HCT116 (cell line): ENCODE measurements at regions not wholly inside any gene's neighbourhood (a gene's known extent, or its start where the extent isn't known, plus 50 kb on each side); places are given as distances from the start of the nearest gene placed in this dataset.

Experiments
- ATAC-seq: fragments of 200-7000 bp; cut with Tn5 transposase; 2 replicates; pipeline ENCODE4 v1.9.1; 2020; ENCODE audit warnings: mild to moderate bottlenecking, moderate library complexity
- BruUV-seq: library from RNA; stranded (reverse); fragments of 400-500 nt; replicated peaks from 2 replicates; lab custom pipeline; 2021; lab: Mats Ljungman, UMichigan
- CTCF ChIA-PET: fragments of 300-600 bp; sonication (Branson Sonifier 250); formaldehyde crosslinking; loops from one replicate; lab custom pipeline; 2021; ENCODE audit warnings: antibody characterized with exemption; lab: Charles Lee
- POLR2A ChIA-PET: fragments of 300-600, 350-600 bp; sonication (Branson Sonifier 250); formaldehyde crosslinking; loops from one replicate; lab custom pipeline; 2021; ENCODE audit warnings: antibody characterized with exemption; lab: Charles Lee
- RAD21 ChIA-PET, 2 experiments: fragments of 300-600 bp; sonication (Branson Sonifier 250); formaldehyde crosslinking; loops; one replicate each; lab custom pipeline; 2023; ENCODE audit warnings: low total read pairs in 2 of 2; ENCODE audit not compliant: uncharacterized antibody in 2 of 2, unreplicated experiment in 2 of 2, low non-redundant PET in 1 of 2; lab: Charles Lee
- DNase-seq: peaks from one replicate; pipeline ENCODE4 v3.0.0-alpha.2; 2010; ENCODE audit warnings: low read depth, low spot score
- H2AFZ ChIP-seq: fragments of 200-600 bp; shearing (Covaris generic), sonication (generic); 2 replicates; pipeline ENCODE4 v1.6.1; 2017; ENCODE audit warnings: low read depth, mixed run types, mixed read lengths, antibody characterized with exemption, low read length; ENCODE audit not compliant: poor library complexity, severe bottlenecking
- H3K27ac ChIP-seq: 2 replicates; pipeline ENCODE4 v1.5.1; 2012; ENCODE audit warnings: low read depth, low read length
- H3K27me3 ChIP-seq: fragments of 200-600 bp; sonication (generic); 2 replicates; pipeline ENCODE4 v1.6.1; 2016; ENCODE audit warnings: mixed run types, low read length, mixed read lengths; ENCODE audit not compliant: insufficient read depth
- H3K36me3 ChIP-seq, 2 experiments: fragments of 200-500 bp in 1 of 2; fragments of 200-600 bp in 1 of 2; sonication (Bioruptor generic) in 1 of 2; sonication (generic) in 1 of 2; 2 replicates each; pipeline versions ENCODE4 v1.5.1 to v1.6.1; 2014 to 2016; ENCODE audit warnings: low read length in 2 of 2, inconsistent platforms in 1 of 2, mixed read lengths in 1 of 2, mixed run types in 1 of 2; ENCODE audit not compliant: insufficient read depth in 2 of 2, control insufficient read depth in 1 of 2
- H3K4me1 ChIP-seq, 2 experiments: fragments of 200-600 bp in 1 of 2; sonication (generic) in 1 of 2; 2 replicates each; pipeline versions ENCODE4 v1.5.1 to v1.6.1; 2012 to 2017; ENCODE audit warnings: low read length in 2 of 2, inconsistent platforms in 1 of 2, mild to moderate bottlenecking in 1 of 2, mixed read lengths in 1 of 2, mixed run types in 1 of 2, moderate library complexity in 1 of 2; ENCODE audit not compliant: insufficient read depth in 2 of 2, control insufficient read depth in 1 of 2
- H3K4me2 ChIP-seq: fragments of 200-600 bp; sonication (generic); 2 replicates; pipeline ENCODE4 v1.6.1; 2017; ENCODE audit warnings: mixed run types, low read length, mixed read lengths
- H3K4me3 ChIP-seq, 2 experiments: fragments of 200-600 bp in 1 of 2; sonication (generic) in 1 of 2; replicated peaks in 1 of 2; 2 replicates each; pipeline ENCODE4 v1.5.1; 2011 to 2016; ENCODE audit warnings: low read length in 2 of 2, control low read depth in 1 of 2, low read depth in 1 of 2, mild to moderate bottlenecking in 1 of 2, mixed read lengths in 1 of 2, mixed run types in 1 of 2
- H3K79me2 ChIP-seq: fragments of 200-600 bp; sonication (generic); 2 replicates; pipeline ENCODE4 v1.6.1; 2017; ENCODE audit warnings: mild to moderate bottlenecking, mixed run types, low read length, moderate library complexity, mixed read lengths; ENCODE audit not compliant: insufficient read depth
- H3K9ac ChIP-seq: fragments of 200-600 bp; sonication (generic); 2 replicates; pipeline ENCODE4 v1.6.1; 2016; ENCODE audit warnings: low read length, mixed read lengths
- H3K9me2 ChIP-seq: fragments of 200-600 bp; sonication (generic), shearing (Covaris generic); 2 replicates; pipeline ENCODE4 v1.6.1; 2017; ENCODE audit warnings: mixed run types, mild to moderate bottlenecking, moderate library complexity; ENCODE audit not compliant: insufficient read depth
- H3K9me3 ChIP-seq, 2 experiments: fragments of 200-500 bp in 1 of 2; fragments of 200-600 bp in 1 of 2; sonication (Bioruptor generic) in 1 of 2; sonication (generic) in 1 of 2; 2 replicates each; pipeline ENCODE4 v1.6.1; 2014 to 2017; ENCODE audit warnings: low read length in 2 of 2, mixed read lengths in 2 of 2, inconsistent platforms in 1 of 2, low read depth in 1 of 2, mild to moderate bottlenecking in 1 of 2, mixed run types in 1 of 2, moderate library complexity in 1 of 2; ENCODE audit not compliant: control insufficient read depth in 1 of 2, insufficient read depth in 1 of 2
- H4K20me1 ChIP-seq: fragments of 200-600 bp; sonication (generic), shearing (Covaris generic); 2 replicates; pipeline ENCODE4 v1.6.1; 2017; ENCODE audit warnings: mixed run types, mild to moderate bottlenecking, moderate library complexity; ENCODE audit not compliant: insufficient read depth
- ATF3 ChIP-seq: IDR thresholded peaks from 2 replicates; pipeline ENCODE4 v1.6.1; 2012
- CEBPB ChIP-seq: IDR thresholded peaks from 2 replicates; pipeline ENCODE4 v1.6.1; 2012; ENCODE audit warnings: low read depth
- ELF1 ChIP-seq: IDR thresholded peaks from 2 replicates; pipeline ENCODE4 v1.6.1; 2012; ENCODE audit warnings: low read depth, borderline replicate concordance
- EZH2phosphoT487 ChIP-seq: fragments of 200-600 bp; IDR thresholded peaks from 2 replicates; pipeline ENCODE4 v1.6.1; 2018; ENCODE audit warnings: antibody characterized with exemption, borderline replicate concordance
- FOSL1 ChIP-seq: IDR thresholded peaks from 2 replicates; pipeline ENCODE4 v1.6.1; 2012; ENCODE audit warnings: low read depth
- MAX ChIP-seq: IDR thresholded peaks from 2 replicates; pipeline ENCODE4 v1.6.1; 2012
- POLR2A ChIP-seq: IDR thresholded peaks from 2 replicates; pipeline ENCODE4 v1.7.0; 2011; ENCODE audit warnings: borderline replicate concordance; ENCODE audit not compliant: insufficient read depth, insufficient read length; ENCODE audit errors: extremely low read depth
- POLR2AphosphoS5 ChIP-seq: IDR thresholded peaks from 2 replicates; pipeline ENCODE4 v1.6.1; 2011; ENCODE audit warnings: mild to moderate bottlenecking, low read depth, low read length, moderate library complexity
- RAD21 ChIP-seq: IDR thresholded peaks from 2 replicates; pipeline ENCODE4 v1.6.1; 2012; ENCODE audit warnings: low read depth, mild to moderate bottlenecking
- REST ChIP-seq: IDR thresholded peaks from 2 replicates; pipeline ENCODE4 v1.6.1; 2012; ENCODE audit warnings: low read depth
- SIN3A ChIP-seq: IDR thresholded peaks from 2 replicates; pipeline ENCODE4 v1.6.1; 2012; ENCODE audit warnings: low read depth
- ZFX ChIP-seq: fragments of 450-650 bp; IDR thresholded peaks from 2 replicates; pipeline ENCODE4 v1.6.1; 2017
- ZNF274 ChIP-seq: fragments of 200-500 bp; sonication (Bioruptor generic); IDR thresholded peaks from 2 replicates; pipeline ENCODE4 v1.6.1; 2014; ENCODE audit warnings: mild to moderate bottlenecking, low read depth, low read length, inconsistent platforms
- intact Hi-C: fragments of 100-400 bp; cut with micrococcal nuclease; formaldehyde crosslinking; loops from 2 replicates; pipeline ENCODE4 v1.10.0; 2022
- TF ChIP-seq, protein P1 (sequence below): IDR thresholded peaks from 2 replicates; pipeline ENCODE4 v1.6.1; 2011; ENCODE audit warnings: mild to moderate bottlenecking, low read length, moderate library complexity; ENCODE audit not compliant: insufficient replicate concordance; ENCODE audit errors: extremely low read depth

DNA sequence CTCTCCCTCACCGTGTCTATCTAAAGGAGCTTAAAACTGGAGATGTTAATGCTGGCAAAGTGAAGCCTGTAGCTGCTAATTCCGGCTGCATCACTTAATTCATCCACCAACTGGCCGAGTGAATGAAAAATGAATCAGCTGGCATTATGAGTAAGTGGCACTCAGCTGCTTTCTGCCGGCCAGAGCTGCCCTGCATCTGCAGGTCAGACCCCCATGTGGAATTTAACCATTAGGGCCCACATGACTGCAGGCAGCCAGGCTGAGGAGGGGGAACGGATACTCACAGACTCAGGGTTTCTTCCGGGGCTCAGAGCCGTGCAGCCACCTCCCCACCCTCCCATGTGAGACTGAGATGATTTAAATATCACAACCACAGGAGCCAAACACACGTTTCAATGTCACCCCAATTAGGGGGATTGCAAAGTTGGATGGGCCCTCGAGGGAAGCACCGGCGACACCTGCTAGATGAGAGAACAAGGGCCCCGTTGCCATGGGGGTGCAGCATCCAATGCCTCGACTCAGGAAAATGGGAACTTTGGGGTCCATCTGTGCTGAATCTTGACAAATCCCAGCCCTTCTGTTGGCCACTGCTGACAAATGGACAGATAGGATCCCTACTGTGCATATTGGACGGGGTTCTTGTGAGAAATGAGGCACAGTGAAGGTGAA is 115.6 kb upstream of the ALDH1B1 start (continued):
- TF ChIP-seq REST = no peak
- TF ChIP-seq ELF1 = no peak
- TF ChIP-seq EZH2phosphoT487 = no peak
- TF ChIP-seq, all 23 proteins: peak for 0

- no peak for ATAC-seq
- H3K9me3 ChIP-seq = no peaks in the 10 kb centered on the region
- H3K79me2 ChIP-seq = no peaks in the 10 kb centered on the region
- H2AFZ ChIP-seq = no peak overlapping the region
- RAD21 ChIA-PET = no interaction called here
- DNase-seq = no peak
- no peaks in the 10 kb centered on the region for H3K27me3 ChIP-seq
- no peak overlapping the region for H3K9ac ChIP-seq
- POLR2A ChIA-PET = no interaction called here
- H3K36me3 ChIP-seq = no peaks in the 10 kb centered on the region
- H3K9me2 ChIP-seq = no peaks in the 10 kb centered on the region
- H3K4me3 ChIP-seq = no peak overlapping the region
- intact Hi-C loops = no loop called here
- BruUV-seq = no TSS peak
- peaks cover 0 to 7% of the 10 kb centered on the region in 2 experiments; a peak in 1 of 4 replicates for H3K4me1 ChIP-seq
- no peak overlapping the region for H3K4me2 ChIP-seq
- H3K27ac ChIP-seq = no peak overlapping the region
- CTCF ChIA-PET = no interaction called here
- no peaks in the 10 kb centered on the region for H4K20me1 ChIP-seq
- TF ChIP-seq POLR2AphosphoS5 = no peak
- no peak for TF ChIP-seq CEBPB
- no peak for TF ChIP-seq MAX
- TF ChIP-seq REST = no peak
- TF ChIP-seq FOSL1 = no peak
- no peak for TF ChIP-seq SIN3A
- TF ChIP-seq, protein P1, sequence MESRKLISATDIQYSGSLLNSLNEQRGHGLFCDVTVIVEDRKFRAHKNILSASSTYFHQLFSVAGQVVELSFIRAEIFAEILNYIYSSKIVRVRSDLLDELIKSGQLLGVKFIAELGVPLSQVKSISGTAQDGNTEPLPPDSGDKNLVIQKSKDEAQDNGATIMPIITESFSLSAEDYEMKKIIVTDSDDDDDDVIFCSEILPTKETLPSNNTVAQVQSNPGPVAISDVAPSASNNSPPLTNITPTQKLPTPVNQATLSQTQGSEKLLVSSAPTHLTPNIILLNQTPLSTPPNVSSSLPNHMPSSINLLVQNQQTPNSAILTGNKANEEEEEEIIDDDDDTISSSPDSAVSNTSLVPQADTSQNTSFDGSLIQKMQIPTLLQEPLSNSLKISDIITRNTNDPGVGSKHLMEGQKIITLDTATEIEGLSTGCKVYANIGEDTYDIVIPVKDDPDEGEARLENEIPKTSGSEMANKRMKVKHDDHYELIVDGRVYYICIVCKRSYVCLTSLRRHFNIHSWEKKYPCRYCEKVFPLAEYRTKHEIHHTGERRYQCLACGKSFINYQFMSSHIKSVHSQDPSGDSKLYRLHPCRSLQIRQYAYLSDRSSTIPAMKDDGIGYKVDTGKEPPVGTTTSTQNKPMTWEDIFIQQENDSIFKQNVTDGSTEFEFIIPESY = no peak
- no peak for TF ChIP-seq RAD21
- no peak for TF ChIP-seq ATF3
- no peak for TF ChIP-seq EZH2phosphoT487
- TF ChIP-seq POLR2A = no peak
- TF ChIP-seq ZFX = no peak
- TF ChIP-seq ZNF274 = no peak
Observed at GRCh38 chr9:38274800-38275199, 117.7 kb upstream of the ALDH1B1 start.
